Esophagus squamous epithelium (tissue), 4 donors: ENCODE measurements at regions not wholly inside any gene's neighbourhood (a gene's known extent, or its start where the extent isn't known, plus 50 kb on each side); places are given as distances from the start of the nearest gene placed in this dataset.

ENCODE experiments used
- POLR2A ChIP-seq, 4 donors: fragments of 450-650 bp; IDR thresholded peaks; one replicate each; pipeline ENCODE4 v1.6.1; 2017; ENCODE audit warnings: antibody characterized with exemption in 4 of 4, mild to moderate bottlenecking in 4 of 4, moderate library complexity in 3 of 4
- TF ChIP-seq, protein P1 (sequence below), 6 experiments: fragments of 450-650 bp in 4 of 6; fragments of 200-600 bp in 2 of 6; sonication (generic) in 2 of 6; IDR thresholded peaks; one replicate each; pipeline ENCODE4 v1.5.1; 2016 to 2019; ENCODE audit warnings: antibody characterized with exemption in 6 of 6, mild to moderate bottlenecking in 4 of 6, moderate library complexity in 4 of 6

DNA sequence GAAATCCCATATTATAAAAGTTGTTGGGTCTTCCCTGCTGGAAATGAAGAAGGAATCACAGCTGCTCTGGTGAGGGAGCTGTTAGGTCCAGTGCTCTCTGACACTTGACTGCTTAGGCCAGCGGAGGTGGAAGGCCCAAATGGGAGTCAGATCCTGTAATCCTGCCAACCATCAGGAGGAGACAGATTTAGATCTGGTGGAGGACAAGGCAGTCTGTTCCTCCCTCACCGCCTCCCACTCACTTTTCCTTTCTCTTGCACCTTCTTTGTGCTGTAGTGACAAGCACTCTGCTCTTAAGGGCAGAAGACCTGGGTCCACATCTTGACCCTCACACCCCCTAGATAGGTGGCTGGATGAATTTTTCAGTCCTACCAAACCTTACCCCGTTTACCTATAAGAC is 59.7 kb upstream of the CHST1 start:
- TF ChIP-seq, protein P1, sequence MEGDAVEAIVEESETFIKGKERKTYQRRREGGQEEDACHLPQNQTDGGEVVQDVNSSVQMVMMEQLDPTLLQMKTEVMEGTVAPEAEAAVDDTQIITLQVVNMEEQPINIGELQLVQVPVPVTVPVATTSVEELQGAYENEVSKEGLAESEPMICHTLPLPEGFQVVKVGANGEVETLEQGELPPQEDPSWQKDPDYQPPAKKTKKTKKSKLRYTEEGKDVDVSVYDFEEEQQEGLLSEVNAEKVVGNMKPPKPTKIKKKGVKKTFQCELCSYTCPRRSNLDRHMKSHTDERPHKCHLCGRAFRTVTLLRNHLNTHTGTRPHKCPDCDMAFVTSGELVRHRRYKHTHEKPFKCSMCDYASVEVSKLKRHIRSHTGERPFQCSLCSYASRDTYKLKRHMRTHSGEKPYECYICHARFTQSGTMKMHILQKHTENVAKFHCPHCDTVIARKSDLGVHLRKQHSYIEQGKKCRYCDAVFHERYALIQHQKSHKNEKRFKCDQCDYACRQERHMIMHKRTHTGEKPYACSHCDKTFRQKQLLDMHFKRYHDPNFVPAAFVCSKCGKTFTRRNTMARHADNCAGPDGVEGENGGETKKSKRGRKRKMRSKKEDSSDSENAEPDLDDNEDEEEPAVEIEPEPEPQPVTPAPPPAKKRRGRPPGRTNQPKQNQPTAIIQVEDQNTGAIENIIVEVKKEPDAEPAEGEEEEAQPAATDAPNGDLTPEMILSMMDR (IDR thresholded peaks at IDR 0.05) = no peak
- TF ChIP-seq POLR2A (IDR thresholded peaks at IDR 0.05) = no peak
